GM19395 (cell line): ENCODE measurements at regions not wholly inside any gene's neighbourhood (a gene's known extent, or its start where the extent isn't known, plus 50 kb on each side); places are given as distances from the start of the nearest gene placed in this dataset.

Experiments used
- ATAC-seq: cut with Tn5 transposase; IDR thresholded peaks from one replicate; pipeline ENCODE4 v1.9.1; 2021; ENCODE audit warnings: mild to moderate bottlenecking, moderate library complexity; ENCODE audit not compliant: unreplicated experiment

DNA sequence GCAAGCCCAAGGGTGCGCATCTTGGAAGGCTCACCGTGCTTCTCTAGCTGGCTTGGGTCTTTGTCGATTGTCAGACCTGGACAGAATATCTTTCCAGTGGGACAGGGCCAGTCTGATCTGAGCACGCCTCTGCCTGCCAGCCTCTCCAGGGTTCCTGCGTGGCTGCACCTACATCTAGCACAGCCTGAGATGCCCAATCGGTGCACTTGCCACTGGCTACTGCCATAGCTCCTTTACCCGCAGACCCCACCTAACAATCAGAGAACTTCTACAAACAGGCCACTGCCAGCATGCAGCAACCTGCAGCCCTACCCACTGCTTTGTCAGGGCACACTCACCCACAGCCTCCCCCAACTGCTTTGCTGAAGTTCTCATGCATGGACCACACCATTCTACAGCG is 56.7 kb upstream of the PHACTR3 start:
- no peak for ATAC-seq
